COR-L47 (cell line): ENCODE measurements at regions not wholly inside any gene's neighbourhood (a gene's known extent, or its start where the extent isn't known, plus 50 kb on each side); places are given as distances from the start of the nearest gene placed in this dataset.

Experiments used
- DNase-seq: peaks from one replicate; lab custom pipeline; 2025; lab: John Stamatoyannopoulos, UW

DNA sequence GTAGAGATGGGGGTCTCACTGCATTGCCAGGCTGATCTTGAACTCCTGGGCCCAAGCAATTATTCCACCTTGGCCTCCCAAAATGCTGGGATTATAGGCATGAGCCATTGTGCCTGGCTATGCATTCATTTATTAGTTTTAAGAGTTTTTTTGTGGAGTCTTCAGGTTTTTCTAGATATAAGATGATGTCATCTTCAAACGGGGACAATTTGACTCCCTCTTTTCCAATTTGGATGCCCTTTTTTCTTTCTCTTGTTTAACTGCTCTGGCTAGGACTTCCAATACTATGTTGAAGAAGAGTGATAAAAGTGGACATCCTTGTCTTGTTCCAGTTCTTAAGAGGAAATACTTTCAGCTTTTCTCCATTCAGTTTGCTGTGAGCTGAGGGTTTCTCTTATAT lies 113.7 kb upstream of the PARD3B start:
- DNase-seq, result no peak

DNA sequence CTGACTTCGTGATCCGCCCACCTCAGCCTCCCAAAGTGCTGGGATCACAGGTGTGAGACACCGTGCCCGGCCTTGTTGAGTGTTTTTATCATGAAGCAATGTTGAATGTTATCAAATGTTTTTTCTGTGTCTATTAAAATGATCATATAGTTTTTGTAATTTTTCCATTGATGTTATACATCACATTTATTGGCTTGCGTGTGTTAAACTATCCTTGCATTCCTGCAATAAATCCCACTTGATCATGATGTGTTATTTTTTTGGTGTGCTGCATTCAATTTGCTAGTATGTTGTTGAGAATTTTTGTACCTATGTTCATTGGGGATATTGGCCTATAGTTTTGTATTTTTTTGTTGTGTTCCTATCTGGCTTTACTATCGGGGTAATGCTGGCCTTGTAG lies 113.1 kb upstream of the PARD3B start:
- no peak for DNase-seq

DNA sequence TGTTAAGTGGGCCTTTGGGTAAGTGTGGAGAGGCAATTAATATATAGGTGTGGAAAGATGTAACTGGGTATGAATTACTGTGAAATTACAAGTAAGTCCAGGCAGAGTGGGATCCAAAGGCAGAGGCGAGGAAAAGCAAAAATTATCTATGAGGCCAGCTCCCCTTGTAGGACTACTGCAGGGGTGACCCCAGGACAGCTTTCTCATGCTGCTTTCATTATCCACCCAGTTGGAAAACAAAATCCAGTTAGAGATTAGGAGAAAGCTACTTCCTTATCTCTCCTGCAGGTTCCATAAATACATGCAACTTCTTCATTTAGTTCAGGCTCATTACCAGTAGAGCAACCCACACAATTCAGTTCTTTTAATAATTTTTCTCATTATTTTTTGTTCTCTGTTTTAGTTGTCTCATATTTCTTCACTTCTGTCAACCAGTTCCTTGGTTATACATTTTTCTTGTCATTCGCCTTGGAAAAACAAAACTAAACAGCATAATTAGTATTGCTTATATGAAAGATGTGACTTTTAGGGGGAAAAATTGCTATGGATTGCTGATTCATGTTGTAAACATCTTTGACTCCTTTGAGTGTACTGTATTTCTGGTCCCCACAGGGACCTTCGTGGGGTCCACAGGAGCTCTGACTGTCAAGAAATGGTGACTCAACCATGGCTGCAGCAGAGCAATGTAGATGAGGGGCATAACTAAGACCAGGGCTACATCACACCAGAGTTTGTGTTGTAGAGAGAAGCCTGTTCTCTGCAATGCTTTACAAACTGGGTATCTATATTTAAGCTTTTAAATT lies 110.4 kb upstream of the PARD3B start:
- no peak for DNase-seq

DNA sequence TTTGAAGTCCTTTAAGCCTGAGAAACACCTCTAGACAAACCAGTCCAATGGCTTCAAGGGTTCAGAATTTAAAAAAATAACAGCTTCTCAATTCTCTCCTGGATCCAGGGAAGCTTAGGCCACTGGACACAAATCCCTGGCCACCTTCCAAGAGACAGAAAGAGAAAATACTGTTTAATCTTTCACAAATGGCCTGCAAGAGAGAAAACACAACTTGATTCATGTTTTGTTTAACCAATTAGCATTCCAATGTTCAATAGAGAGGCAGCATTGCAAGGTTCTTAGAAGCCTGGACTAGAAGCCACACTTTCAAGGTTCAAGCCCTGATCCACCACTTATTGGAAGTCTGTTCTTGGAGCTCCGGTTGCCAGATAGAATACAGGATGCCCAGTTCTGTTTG lies 109.0 kb upstream of the PARD3B start:
- DNase-seq, result no peak

DNA sequence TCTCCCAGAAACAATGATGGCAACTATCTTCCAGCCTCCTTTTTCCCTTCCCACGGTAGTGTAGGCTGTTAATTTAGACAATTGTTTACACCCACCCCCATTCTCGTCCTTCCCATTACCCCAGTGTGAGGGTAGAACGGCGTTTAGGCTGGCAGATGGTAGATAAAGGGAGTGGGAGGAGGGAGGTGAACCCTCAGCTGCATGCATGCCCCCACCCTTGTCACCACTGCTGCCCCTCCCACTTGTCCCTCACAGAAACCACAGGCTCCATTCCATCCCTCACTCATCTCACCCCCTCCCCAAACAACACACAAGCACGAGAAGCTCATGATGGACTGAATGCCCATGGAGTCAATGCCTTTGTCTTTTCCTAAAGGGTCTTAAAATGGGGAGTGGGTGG lies 107.9 kb upstream of the PARD3B start:
- DNase-seq, result no peak

DNA sequence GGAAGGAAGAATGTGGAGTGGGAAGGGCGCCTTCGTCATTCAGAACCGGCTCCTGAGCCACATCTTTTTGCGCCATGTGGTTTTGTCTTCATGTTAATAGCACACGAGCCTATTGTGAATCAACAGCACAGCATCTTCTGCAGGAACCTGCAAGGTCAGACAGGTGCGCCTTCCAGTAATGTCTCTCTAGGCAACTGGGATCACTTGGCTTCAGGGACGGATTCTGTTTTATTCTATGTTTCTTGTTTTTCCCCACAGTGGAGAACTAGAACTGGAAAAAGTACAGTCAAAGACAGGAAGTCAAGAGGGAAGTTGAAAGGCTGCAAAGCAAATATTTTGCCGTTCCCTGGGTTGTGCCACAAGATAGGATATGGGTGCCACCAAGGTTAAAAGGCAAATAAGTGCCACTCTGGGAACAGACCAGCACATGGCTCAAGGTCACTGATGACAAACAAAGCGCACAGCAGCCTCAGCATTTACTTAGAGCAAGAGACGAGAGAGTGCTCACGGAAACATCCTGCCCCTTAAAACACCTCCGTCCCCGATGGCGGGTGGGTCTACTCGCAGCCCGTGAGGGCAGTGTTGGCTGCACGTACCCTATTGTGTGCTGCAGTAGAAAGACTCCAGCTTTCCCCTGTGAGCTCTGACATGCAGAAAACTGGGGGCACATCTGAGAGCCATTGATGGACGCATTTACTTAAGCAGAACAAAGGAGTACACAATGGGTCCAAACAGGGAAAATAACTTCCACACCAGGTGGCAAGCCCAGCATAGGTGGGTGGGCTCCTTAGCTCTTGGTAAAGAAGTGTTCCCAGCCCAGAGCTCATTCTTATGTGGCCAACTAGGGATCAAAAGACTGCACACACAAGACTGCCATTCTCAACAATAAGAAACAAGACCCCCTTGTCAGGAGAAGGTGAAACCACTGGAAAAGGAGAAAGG lies 107.2 kb upstream of the PARD3B start:
- no peak for DNase-seq

DNA sequence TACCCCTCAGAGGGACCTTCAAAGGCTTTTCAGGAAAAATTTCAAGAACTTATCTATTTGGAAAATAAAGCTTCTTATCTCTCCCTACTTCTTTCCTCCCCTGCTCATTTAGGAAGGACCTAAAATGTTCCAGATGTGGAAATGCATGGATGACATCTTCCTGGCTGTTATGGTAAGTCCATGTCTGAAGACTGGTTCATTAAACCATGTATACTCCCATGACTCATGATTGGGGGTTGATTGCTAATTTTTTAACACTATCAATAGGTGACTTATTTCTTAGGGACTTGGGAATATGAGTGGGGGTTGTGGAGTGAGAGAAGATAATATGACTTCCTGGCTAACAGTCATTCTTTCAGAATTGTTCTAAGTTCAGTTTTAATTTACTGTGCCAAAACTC lies 104.0 kb upstream of the PARD3B start:
- DNase-seq, result no peak

DNA sequence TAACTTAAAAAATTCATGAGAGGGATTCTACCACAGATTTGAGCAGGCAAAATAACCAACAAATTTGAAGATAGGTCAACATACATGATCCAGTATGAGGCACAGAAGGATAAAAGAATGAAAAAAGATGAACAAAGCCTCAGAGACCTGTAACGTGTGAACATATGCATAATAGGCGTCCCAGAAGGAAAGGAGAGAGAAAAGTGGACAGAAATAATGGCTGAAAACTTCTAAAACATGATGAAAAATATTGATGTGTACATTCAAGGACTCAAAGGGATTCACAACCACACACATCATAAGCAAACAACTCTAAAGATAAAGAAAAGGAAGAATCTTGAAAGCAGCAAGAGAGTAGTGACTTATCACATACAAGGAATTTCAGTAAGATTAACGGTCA lies 100.1 kb upstream of the PARD3B start:
- no peak for DNase-seq

DNA sequence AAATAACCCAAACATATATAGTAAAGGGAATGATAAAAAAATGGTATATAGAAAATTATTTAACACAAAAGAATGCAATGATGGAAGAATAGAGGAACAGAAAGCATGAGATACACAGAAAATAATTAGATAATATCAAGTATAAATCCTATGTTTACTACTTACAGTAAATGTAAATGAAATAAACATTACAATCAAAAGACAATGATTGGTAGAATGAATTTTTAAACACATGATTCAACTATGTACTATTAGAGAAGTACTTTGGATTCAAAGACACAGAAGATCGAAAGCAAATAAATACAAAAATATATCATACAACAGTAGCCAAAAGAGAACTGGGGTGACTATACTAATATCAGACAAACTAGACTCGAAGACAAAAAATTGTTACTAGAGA lies 97.6 kb upstream of the PARD3B start:
- no peak for DNase-seq

DNA sequence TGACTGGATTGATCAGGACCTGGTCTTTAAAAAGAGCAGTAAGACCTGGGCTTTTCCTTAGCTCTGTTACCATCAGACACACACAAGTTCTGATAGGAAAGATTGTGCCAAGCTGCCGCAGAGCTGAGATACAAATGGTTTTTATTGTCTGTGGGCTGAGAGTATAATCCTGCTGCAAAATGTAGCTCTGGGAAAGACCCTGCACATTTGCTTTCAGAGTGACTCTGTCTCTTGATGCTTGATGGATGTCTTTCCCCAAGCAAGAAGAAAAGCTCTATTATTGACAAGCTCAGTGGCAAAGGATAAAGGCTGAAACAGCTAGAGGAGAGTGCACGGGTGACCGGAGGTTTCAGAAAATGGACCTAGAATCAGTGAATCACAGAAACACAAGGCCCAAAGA lies 95.3 kb upstream of the PARD3B start:
- DNase-seq, result no peak

DNA sequence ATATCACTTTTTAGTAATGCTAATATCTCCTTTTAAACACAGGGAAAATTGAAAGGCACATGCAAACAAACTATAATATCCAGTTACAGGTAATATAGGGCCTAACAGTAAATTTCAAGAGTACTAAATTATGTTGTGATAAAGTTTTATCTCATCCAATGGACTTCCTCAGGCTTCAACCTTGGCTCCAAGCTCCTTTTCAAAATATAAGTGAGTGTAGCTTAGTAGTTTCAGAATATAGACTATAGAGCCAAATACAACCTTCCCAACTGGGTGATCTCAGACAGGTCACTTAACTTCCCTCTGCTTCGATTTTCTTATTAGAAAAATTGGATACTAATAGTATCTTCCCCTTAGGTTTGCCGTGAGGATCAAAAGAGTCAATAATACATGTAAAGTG lies 93.5 kb upstream of the PARD3B start:
- no peak for DNase-seq

DNA sequence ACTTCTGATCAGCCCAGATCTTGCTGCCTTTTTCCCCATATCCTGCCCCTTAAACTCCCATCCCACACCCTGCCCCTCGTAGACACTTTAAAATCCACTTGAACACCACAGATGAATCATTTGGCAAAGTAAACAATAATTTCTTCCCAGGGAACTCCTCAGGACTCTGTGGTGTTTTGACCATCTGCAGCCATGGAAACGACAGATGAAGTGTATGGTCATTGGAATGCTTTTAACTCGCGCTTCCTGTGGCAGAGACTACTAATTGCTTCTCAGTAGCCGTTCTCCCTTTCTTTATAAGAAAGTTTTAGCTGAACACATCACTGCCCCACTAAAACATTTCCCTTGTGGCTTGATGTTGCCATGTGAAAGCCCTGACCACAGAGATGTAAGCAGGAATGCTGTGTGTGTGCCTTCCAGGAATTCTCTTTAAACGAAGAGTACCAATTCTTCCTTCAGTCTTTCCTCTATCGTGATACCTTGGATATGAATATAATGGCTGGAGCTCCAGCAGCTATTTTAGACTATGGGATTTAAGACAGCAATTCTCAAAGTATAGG lies 92.7 kb upstream of the PARD3B start:
- DNase-seq, result peak; percentile 52

DNA sequence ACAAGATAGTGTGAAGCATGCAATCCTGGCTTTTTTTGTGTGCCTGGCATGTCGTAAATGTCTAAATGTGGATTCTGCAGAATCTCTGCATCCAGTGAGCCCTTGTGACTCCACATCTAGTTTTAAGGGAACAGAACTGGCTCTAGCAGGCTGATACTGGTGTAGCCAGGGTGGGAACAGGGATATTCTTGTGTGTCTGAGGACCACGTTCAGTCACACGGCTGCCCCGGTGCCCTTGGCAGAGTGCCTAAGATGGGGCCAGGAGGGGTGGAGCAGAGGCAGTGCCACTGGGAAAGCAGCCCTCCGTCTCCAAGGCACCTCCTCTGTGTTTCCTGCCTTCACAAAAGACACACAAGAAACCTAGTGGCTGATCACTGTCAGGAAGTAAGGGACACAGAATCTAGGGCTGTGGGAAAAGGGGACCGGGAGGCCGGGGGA lies 91.5 kb upstream of the PARD3B start:
- peak; percentile 13 for DNase-seq

DNA sequence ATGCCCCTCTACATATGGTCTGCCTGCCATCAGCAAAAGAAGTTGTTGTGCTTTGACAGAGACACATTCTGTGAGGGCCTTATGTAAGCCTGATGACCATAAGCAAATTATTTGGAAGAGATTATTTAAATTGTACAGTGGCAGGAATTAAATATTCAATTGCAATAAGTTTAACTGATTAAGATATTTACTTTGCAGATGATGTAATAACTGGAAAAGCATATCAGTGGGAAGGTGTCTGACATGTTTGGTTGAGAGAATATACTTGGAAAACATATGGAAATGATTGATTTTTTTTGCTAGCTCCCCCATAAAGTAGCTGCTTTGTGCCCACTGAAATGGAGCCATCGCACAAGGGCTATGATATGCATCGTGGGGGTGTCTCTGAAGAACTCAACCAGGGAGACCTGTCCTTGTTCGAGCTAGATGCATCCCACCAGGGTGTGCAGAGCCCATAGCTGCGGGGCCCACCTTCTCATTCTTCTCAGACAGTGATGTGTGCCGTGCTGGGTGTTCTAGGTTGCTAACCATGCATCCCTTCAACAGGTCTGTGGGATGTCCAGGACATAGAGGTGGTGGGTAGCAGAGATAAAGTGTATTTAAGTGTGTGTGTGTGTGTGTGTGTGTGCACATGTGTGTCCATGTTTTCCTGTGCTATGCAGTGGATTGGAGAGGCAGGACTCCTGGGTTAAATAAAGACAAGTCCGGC lies 90.4 kb upstream of the PARD3B start:
- no peak for DNase-seq

DNA sequence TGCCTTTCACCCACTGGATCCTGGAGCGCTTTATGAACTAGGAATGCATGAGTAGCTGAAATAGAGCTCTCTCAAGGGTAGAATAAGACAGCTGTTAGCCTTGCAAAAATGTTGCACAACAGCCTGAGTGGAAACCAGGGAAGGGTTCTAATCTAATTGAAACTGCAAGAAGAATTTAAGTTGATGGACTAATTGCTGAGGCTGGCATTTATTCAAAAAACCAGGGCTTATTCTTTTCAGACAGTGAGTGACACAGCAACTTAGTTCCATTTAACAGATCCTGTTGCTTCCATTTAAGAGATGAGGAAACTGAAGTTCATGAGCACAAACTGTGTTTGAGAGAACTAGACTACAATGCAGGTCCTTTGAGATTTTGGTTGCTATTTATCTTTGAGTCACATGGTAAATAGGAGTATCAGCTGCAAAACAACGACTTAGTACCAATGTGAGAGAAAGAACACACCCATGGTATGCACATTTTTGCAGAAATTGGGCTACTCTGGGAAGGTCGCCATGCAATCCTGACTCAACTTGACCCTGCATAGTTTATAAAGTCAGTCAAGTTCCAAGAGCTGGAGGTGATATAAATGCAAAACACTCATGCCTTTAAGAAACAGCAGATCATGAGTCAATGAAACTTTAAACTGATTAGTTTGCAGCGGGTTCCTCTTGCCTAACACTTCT lies 76.4 kb upstream of the PARD3B start:
- DNase-seq, result no peak

DNA sequence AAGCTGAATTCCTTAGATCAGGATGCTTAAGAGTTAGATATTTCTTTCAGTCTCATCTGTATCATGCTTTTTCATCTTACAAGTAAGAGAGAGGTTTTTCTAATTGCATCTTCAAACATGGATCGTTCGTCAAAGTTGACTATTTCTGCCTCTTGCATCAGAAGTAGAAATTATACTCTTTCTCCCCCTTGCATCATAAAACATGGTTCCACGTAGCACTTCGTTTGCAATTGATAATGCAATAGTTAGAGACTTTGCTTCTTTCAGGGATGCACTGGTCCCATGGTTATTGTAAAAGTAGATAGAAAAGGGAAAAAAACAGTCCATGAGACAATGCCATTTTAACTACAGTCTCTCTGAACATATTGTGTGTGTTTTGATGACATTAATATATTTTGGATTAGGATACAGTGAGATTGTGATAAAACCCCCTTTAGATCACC lies 75.1 kb upstream of the PARD3B start:
- DNase-seq, result no peak

DNA sequence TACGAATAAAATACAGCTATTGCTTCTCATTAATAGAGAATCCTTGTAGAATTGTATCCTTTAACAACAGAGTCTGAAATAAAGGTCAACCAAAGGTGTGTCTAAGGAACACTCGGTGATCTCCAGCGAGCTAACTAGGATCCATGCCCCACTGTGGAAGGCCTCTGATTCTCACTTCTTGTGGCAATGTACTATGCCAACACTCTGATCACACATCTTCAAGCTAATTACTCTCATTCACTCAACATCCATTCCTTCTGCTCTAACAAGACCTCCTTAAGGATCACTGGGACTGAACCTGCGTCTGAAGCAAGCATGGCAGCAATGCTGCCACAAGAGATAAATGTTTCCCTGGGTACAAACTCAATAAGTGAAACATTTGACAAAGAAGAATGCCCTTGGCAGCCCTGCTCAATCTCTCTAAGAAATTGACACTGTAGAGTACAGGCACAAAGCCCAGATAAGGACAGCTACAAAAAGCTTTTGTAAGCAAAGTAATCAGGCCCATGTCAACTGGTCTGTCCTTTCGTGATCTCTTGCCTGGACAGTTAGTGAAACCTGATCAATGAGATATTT lies 74.6 kb upstream of the PARD3B start:
- DNase-seq, result no peak

DNA sequence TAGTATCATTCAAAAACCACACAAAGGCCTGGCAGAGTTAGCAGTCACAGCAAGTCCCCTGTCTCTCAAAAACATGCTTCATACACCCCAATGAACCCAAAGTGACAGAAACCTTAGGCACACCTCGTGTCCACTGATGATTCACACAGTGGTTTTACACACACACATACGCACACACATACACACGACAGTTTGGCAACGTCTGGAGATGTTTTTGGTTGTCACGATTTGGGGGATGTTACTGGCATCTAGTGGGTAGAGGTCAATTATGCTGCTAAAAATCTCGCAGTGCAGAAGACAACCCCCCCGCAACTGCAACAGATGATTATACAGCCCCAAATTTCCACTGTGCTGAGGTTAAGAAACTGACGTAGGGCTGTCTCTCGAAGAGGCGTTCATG lies 72.9 kb upstream of the PARD3B start:
- DNase-seq, result no peak

DNA sequence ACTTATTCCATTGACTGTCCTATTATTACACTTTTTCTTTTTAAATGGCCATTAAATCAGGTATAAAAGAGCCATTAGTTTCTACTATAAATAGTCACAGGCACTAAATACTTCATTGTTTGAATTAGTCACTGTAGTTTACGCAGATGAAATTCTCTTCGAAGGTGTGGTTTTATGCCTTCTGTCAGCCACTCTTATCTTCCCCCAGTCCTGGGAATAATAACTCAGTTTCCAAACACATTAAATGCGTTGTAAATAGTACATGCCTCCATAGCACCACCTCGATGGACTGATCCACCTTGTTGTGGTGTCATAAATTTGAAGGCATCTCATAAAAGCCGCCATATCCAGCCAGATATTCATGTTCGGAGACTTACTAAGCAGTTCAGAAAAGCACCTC lies 72.1 kb upstream of the PARD3B start:
- DNase-seq, result no peak

DNA sequence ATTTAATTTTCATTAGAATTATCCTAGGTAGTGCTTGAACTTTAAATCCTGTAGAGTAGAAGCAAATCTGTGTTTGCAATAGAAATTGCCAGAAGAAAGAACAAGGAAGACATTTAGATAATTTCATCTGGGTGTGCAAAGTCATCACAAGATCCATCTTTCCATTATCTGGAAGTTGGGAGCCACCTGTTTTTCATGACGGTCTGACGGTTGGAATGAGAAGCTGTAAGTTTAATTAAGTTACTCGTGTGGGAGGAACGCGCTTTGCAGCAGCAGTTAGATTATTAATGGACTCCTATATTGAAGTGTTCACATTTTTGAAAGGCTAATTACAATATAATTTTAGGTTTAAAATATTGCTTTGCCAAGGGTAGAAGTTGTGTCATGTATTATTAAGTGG lies 69.9 kb upstream of the PARD3B start:
- DNase-seq, result no peak

DNA sequence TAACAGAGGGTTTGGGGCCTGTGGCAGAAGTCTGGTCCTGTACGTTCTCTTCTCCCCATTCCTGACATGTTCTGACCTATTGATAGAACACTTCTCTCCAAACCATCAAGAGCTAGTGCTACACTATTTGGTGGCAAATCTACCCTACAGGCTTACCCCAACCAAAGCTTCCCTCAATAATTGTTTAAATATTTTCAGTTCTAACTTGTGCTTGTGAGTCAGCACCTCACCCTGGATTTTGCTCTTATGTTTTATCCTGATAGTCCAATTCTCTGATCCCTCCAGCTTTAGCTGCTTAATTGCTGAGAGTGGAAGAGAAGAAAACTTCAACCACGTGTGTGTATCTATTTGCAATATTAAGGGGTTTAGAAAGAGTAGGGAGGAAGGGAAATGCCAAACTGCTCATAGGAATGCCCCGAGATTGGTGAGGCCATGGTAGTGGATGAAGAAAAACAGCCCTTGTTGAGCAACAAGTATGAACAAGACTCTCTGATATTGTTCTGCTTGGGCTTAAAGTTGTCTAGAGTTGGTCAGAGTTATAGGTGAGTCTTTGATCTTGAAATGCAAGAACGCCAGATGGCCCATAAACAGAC lies 67.8 kb upstream of the PARD3B start:
- no peak for DNase-seq
